GM19395 (cell line): ENCODE measurements at regions not wholly inside any gene's neighbourhood (a gene's known extent, or its start where the extent isn't known, plus 50 kb on each side); places are given as distances from the start of the nearest gene placed in this dataset.

Source experiments
- ATAC-seq: cut with Tn5 transposase; IDR thresholded peaks from one replicate; pipeline ENCODE4 v1.9.1; 2021; ENCODE audit warnings: mild to moderate bottlenecking, moderate library complexity; ENCODE audit not compliant: unreplicated experiment

DNA sequence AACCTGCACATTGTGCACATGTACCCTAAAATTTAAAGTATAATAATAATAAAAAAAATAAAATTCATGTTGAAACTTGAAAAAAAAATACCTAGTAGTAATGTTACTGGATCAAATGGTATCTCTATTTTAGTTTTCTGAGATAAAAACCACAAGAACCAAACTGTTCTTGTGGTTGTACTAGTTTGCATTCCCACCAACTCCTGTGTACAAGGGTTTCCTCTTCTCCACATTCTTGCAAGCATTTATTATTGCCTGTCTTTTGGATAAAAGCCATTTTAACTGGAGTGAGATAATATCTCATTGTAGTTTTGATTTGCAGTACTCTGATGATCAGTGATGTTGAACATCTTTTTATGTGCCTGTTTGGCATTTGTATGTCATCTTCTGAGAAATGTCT is 177.7 kb downstream of the KIF20B start:
- no peak for ATAC-seq

DNA sequence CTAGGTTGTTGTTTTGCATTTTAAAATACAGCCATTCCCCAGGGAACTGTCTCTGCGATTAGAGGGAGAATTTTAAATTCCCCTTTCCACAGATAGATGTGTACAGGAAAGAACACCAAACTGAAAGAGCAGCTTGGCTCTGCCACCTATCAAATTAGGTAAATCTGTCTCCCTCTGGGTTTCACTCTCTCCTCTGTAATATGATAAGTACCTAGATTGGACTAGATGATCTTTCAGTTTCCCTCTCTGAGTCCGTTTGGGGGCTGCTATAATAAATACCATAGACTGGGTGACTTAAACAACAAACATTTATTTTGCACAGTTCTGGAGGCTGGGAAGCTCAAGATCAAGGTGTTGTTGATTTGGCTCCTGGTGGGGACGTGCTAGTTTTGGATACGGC is 186.0 kb downstream of the KIF20B start:
- ATAC-seq = peak; percentile 65

DNA sequence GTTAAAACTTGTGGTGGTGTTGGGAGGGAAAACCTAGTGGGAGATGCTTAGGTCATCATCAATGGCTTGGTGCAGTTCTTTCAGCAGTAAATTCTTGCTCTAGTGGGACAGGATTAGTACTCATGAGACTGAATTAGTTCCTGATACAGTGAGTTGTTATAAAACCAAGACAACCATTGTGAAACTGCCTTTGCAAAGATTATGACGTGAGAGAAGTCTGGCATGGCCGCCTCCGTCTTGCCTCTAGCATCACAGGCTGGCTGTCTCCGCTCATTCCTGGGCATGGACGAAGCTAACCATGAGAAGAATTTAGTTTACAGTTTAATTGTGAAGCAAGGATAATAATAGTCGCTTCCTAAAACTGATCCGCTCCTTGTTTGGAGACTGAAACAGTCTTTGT is 186.4 kb downstream of the KIF20B start:
- ATAC-seq = peak; percentile 83

DNA sequence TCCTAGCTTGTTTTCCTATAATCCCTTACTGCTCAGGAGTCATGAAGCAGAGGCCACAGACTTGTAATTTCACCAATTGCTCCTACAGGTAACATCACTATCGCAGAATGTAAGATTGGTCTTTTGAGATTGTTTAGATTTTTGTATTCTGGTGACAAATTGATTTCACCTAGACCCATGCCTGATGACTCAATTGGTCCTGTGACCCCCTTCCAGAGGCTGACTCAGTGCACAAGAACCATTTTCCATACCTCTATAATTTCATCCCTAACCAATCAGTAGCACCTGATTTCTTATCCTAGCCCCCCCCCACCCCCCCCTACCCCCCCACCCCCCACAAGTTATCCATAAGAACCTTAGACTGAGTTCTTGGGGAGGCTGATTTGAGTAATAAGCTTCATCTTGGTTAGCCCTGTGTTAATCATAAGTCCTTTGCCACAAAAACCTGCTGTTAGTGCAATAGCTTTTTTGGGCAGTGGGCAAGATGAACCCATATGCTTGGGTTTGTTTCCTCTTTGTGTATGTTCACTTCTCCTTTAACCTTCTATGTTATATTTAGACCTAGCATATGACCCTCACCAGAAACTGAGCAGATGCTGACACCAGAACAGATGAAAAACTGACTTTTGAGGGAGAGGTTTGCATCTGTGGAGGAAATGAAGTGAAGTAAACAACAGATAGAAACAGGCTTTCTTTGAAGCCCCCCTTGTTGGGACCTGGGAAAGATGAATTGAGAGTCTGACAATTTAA is 187.1 kb downstream of the KIF20B start:
- ATAC-seq = peak; percentile 72

DNA sequence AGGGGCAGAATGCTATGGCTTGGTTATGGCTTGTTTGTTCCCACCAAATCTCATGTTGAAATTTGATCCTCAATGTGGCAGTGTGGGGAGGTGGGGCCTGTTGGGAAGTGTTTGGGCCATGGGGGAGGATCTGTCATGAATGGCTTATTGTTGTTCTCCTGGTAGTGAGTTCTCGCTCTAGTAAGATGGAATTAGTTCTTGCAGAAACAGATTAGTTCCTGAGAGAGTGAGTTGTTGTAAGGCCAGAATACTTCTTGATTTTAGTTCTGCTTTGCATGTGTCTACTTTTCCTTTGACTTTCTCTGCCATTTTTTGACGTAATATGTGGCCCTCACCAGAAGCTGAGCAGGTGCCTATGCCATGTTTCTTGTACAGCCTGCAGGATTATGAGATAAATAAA is 188.2 kb downstream of the KIF20B start:
- ATAC-seq = no peak

DNA sequence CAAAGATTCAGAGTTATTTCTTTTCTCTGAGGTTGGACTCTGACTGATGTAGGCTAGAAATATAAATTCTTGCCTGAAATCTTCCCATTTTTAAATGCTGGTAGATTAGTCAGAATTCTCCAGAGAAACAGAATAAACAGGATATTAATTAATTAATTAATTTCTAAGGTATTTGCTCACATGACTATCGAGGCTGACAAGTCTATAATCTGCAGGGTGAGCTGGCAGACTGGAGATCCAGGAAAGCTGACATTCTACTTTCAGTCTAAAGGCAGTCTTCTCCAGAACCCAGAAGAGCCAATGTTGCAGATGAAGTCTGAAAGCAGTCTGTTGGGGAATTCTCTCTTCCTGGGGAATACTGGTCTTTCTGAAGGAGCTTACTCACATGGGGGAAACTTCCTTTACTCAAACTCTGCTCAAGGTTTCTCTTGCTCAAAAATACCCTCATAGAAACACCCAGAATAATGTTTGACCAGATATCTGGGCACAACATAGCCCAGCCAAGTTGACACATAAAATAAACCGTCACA is 189.7 kb downstream of the KIF20B start:
- no peak for ATAC-seq

DNA sequence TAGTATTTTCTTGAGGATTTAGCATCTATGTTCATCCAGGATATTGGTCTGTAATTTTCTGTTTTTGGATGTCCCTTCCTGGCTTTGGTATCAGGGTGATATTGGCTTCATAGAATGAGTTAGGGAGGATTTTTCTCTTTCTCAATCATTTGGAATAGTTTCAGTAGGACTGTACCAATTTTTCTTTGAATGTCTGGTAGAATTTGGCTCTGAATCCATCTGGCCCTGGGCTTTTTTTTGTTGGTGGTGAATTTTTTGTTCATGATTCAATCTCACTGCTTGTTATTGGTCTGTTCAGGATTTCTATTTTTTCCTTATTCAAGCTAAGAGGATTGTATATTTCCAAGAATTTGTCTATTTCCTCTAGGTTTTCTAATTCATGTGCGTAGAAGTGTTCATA is 192.7 kb downstream of the KIF20B start:
- ATAC-seq = no peak

DNA sequence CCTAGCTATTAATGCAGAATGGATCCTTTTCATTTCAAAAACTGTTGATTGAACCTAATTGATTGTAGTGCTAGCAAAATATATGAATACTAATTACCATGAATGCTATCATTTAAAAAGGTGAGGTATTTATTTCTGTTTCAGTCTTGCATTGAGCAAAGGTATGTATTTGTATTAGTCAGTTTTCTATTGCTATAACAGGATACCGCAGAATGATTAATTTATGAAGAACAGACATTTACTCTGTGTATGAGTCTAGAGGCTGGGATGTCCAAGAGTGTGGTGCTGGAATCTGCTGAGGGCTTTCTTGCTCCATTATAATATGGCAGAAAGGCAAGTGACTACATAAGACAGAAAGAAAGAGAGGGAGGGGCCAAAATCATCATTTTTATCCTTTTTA is 199.2 kb downstream of the KIF20B start:
- ATAC-seq = no peak

DNA sequence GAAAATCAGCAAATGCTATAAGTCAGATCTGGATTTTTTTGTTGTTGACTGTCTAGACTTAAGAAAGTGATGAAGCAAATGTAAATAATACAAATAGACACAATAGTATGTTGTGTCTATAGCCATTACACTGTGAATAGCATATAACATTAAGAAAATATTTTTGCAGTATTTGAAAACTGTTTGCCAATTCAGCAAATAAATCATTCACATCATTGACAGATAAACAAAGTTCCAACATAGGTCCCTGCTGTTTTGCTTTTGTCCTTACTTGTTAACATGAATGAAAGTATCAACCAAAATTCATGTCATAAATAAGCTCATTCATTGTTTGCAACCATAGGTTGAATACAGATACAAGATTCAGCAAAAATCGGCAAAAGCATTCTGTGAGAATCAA is 200.5 kb downstream of the KIF20B start:
- ATAC-seq = no peak

DNA sequence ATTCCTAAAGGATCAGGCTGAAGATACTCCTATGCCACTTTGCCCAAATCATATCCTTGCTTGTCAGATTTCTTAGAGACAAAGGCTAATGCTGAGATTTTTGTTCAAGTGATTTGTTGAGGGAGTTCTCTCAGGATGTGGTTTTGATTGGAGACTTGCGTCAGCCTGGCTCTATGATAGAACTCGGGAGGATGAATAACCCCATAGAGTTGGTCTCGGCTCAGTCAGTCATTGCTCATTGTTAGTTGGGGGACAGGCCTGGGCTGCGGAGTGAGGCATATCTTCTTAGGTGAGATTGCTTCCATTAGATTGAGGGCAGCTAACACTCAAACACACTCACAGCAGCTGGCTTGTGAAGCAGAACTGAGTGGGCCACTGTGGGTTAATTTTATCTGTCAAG is 203.4 kb downstream of the KIF20B start:
- ATAC-seq = no peak

DNA sequence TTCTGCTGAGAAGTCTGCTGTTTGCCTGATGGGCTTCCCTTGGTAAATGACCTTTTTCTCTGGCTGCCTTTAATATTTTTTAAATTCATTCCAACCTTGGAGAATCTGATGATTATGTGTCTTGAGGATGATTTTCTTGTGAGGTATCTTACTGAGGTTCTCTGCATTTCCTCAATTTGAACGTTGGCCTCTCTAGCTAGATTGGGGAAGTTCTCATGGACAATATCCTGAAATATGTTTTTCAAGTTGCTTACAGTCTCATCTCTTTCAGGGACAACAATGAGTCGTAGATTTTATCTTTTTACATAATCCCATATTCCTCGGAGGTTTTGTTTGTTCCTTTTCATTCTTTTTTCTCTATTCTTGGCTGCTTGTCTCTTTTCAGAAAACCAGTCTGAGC is 208.4 kb downstream of the KIF20B start:
- ATAC-seq = no peak

DNA sequence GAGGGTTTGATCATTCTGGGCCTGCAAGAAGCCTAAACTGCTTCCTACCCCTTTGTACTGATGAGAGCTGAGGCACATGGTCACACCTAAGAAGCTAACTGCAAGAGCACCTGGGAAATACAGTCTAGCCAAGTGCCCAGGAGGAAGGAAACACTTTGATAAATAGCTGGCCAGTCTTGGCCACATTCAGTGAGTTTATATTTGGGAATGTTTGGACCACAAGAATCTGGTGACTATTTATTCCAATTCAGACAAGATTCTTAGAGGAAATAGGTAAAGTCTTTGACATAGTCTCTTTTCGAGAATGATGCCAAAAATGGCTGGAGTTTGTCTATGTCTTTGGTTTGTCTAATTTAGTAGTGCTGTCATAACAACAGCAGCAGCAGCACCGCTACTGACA is 213.6 kb downstream of the KIF20B start:
- ATAC-seq = no peak

DNA sequence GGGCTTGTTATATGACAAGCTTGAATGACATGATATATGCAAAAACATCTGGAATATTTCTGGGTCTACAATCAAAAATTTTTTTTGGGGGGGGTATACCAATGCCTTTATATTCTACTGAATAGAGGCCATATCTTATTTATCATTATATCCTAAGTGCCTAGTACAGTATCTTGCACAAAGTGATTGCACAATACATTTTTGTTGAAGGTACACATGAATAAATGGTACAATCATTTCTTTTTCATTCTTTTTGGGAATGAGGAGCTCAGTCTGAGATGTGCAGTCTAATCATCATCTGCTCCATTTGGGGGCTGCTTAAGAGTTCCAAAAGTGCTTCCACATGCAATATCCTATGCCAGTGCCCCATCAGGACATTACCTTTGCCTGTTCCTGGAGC is 214.6 kb downstream of the KIF20B start:
- ATAC-seq = no peak

DNA sequence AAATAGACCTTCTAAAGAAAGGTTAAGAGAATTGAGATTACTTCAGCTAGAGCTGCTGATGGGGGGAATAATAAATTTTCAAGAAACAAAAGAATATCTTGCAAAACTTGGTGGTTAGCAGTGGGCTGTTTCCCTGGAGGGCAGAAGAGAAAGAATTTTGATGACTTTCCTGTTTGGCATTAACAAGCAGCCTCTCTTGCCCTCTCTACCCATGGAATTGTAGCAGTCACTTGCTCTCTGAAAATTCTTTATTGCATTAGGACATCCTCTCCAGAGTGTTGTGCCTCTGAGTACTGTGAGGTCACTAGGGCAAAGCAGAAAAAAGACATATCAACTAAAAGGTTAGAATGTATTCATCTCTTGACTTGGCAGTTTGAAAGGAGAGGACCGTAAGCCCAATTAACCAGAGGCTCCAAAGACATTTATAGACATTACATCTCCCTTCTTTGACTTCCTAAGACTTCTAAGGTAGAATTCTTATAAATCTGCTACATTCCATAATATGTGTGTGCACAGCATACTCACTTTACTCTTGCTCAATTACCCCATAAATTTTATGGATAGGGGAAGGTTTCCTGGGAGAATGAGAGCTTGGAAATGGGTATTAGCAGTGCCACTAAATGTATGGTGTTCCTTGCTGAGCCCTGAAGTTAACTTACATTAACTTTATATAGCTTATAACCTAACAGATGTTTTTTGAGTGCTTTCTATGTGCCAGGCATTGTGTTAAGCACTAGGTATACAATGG is 215.3 kb downstream of the KIF20B start:
- no peak for ATAC-seq

DNA sequence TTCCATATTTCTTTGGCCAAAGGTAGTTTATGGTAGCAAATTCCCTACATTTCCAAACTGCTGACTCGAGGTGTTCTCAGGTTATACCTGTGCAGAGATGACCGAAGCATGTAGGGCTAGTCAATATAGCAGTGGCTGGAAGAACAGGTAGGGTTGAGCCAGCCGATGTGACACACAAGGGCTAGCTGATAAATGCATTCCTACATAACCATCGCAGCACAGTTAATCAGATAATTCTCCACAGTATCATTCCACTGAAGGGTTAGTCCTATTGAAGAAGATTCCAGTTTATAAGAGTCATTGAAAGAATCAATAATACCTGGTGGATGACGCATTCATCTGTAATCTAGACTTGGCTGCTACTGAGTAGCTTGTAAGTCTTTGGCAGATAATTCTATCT is 220.0 kb downstream of the KIF20B start:
- no peak for ATAC-seq

DNA sequence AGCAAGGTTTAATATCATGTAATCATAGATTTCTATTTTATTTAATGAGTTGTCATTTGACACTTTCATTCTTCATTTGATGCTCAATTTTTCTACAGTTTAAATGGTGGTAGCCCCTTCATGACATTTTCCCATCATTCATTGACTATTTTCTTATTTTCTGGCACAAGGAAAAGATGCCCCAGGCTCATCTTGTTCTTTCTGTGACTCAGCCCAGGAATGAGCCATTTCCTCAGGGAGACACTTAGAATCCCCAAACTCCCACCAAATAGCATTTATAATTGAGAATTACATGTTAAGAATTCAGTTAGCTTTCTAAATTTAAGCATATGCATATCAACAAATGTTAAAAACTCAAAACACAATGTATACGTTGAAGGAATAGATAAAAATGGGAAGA is 222.3 kb downstream of the KIF20B start:
- no peak for ATAC-seq

DNA sequence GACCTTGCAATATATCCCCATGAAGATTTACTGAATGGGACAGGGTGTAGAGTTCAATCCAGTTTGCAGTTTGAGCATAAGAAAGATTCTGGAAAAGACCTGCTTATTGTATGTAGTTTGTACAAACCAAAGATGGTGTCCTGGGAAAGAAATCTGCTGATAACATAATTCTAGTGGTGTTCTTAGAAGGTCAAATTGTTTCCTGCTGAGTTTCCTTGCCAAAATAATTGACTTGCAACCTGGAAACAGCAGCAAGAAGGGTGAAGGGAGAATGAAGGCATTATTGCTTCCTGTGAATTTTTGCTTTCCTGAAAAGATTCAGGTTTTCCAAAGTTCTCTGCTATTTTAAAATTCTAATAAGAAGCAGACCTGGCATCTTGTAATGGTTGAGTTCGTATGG is 222.9 kb downstream of the KIF20B start:
- no peak for ATAC-seq

DNA sequence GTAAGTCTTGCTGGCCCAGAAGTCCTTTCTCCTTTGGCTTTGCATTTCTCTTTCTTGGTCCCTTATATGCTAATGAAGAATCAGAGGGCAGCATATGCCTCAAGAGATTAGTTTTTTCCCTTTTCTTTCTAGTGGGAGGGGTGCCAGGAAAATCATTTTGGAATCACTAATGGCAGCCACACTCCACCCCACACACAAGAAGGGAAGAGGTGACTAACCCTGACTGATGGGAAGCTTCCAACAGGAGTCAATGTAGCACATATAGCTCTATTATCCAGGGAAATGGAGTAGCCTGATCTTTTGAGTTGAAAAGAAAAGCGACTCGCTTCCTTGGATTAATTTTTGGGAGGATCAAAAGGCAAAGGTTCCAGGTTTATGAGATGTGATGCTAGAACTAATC is 225.3 kb downstream of the KIF20B start:
- no peak for ATAC-seq

DNA sequence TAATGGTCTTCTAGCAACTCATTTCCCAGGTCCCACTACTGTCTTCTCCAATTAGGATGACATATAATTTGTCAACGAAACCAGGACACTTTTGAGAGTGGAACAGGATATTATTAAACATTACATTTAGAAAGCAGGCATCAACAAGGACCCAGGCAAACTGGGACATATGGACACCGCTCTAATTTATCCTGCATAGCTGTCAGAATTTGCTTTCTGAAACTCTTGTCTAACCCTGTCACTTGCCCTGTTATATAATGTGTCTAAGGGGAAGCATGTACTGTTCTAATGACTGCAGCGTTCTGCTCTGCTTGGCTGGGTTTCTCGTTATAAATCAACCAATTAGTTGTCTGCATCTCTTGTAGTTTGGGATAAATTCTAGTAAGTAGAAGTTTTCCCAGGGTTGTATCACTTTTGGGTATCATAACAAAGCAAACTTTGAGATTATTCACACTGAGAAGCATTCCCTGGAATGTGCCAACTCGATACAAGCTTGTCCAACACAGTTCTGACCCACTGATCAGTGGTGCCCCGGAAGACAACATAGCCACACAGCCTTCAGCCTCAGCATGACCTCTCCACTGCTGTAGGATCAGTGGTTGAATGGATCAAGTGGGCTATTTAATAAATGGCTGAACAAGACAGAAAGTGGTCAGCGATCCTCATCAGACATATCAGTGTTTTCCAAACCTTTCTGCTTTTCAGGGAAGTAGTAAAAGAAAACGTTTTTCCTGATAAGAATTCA is 228.1 kb downstream of the KIF20B start:
- ATAC-seq = peak; percentile 68

DNA sequence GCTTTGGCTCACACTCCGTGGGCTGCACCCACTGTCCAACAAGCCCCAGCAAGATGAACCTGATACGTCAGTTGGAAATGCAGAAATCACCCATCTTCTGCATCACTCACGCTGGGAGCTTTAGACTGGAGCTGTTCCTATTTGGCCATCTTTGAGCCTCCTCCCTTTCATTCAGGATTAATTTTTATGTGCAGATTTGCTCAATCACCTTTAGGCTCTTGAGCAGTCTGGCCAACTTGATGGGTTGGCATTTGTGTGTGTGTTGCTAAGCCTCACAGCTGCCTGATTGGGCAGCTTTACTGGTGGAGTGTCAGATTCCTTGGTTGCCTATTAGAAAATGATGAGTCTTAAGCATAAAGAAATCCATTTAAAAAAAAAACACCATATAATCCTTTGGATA is 236.1 kb downstream of the KIF20B start:
- ATAC-seq = no peak

DNA sequence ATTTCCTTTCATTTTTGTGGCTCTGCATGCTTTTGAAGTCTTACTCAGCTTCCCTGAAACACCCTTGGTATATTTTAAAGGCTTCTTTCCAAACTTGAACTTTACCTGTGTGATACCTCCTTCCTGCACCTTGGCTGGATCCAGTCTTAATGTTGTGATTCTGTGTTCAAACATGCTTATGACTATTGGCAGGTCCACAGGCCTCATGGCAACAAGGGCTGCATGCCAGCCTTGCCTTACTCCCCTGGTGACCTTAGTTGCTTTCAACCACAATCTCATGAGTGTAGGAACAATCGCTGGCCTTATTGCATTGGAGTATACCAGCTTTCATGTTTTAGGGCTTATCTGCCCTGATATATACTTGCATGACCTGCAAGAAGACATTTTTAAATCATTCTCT is 238.7 kb downstream of the KIF20B start:
- no peak for ATAC-seq

DNA sequence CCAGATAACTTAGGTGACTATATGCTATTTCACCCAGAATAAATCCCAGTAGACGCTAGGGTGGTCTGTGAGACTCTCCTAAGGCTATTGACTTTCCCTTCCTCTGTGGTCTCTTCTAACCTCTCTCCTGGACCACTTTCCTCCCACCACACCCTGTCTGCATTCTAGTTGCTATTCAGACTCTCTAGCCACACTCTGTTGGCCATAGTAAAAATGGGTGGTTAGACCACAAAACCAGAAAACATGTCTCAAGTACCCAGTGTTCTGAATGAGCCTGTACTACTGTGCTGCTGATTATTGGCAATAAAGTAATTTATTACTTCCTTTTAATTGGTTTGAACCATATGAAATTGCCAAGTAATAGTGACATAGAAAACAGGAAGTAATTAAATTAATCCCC is 240.8 kb downstream of the KIF20B start:
- ATAC-seq = peak; percentile 63
